GM12878 (cell line): ENCODE measurements at regions not wholly inside any gene's neighbourhood (a gene's known extent, or its start where the extent isn't known, plus 50 kb on each side); places are given as distances from the start of the nearest gene placed in this dataset.

Experiments used
- ATAC-seq: fragments of 200-7000 bp; cut with Tn5 transposase; 3 replicates; pipeline ENCODE4 v1.9.1; 2020; ENCODE audit warnings: mild to moderate bottlenecking, moderate library complexity
- BruUV-seq: library from RNA; stranded (reverse); fragments of 400-500 nt; replicated peaks from 2 replicates; lab custom pipeline; 2021; lab: Mats Ljungman, UMichigan
- CTCF ChIA-PET: fragments of 300-600 bp; sonication (Branson Sonifier 250); formaldehyde crosslinking; extraction: SDS; loops from one replicate; lab custom pipeline; 2021; ENCODE audit warnings: inconsistent platforms; lab: Yijun Ruan, JAX
- POLR2A ChIA-PET: fragments of 350-600 bp; formaldehyde crosslinking; extraction: SDS; loops from one replicate; lab custom pipeline; 2021; ENCODE audit warnings: inconsistent platforms; lab: Charles Lee
- RAD21 ChIA-PET: fragments of 300-600 bp; sonication (Branson Sonifier 250); formaldehyde crosslinking; loops from one replicate; lab custom pipeline; 2023; ENCODE audit warnings: antibody characterized with exemption; ENCODE audit not compliant: unreplicated experiment; lab: Charles Lee
- SMC1A ChIA-PET: fragments of 300-600 bp; sonication (Branson Sonifier 250); formaldehyde crosslinking; loops from one replicate; lab custom pipeline; 2023; ENCODE audit not compliant: unreplicated experiment, uncharacterized antibody; lab: Charles Lee
- DNase-seq: peaks from one replicate; pipeline ENCODE4 v3.0.0-alpha.2; 2011; ENCODE audit warnings: low read depth, low spot score
- FAIRE-seq: peaks from 3 replicates; lab custom pipeline; 2011; peaks lifted over from hg19 to GRCh38; lab: Jason Lieb, UNC
- H2AFZ ChIP-seq: 2 replicates; pipeline ENCODE4 v1.6.0; 2011; ENCODE audit warnings: low read depth, low read length, control low read depth; ENCODE audit not compliant: control insufficient read depth
- H3K27ac ChIP-seq: 2 replicates; pipeline ENCODE4 v1.5.1; 2011; ENCODE audit warnings: control low read depth; ENCODE audit not compliant: control insufficient read depth, insufficient read depth
- H3K27me3 ChIP-seq, 2 experiments: replicated peaks in 1 of 2; 2 replicates each; pipeline versions ENCODE4 v1.6.0 to v1.6.1; 2011; ENCODE audit warnings: low read length in 1 of 2; ENCODE audit not compliant: control insufficient read depth in 2 of 2, insufficient read depth in 2 of 2
- H3K36me3 ChIP-seq, 2 experiments: 2 replicates each; pipeline ENCODE4 v1.5.1; 2011; ENCODE audit warnings: low read length in 1 of 2; ENCODE audit not compliant: control insufficient read depth in 2 of 2, insufficient read depth in 2 of 2
- H3K4me1 ChIP-seq: 2 replicates; pipeline ENCODE4 v1.6.1; 2011; ENCODE audit warnings: mild to moderate bottlenecking, low read length, moderate library complexity, mixed read lengths; ENCODE audit not compliant: control insufficient read depth, insufficient read depth
- H3K4me2 ChIP-seq: 2 replicates; pipeline ENCODE4 v1.6.0; 2011; ENCODE audit warnings: control low read depth; ENCODE audit not compliant: control insufficient read depth, insufficient read depth
- H3K4me3 ChIP-seq: fragments of 200-600 bp; sonication (generic); 2 replicates; pipeline ENCODE4 v1.5.1; 2016
- H3K79me2 ChIP-seq: 2 replicates; pipeline ENCODE4 v1.6.0; 2011; ENCODE audit warnings: low read length; ENCODE audit not compliant: control insufficient read depth, insufficient read depth
- H3K9ac ChIP-seq: 2 replicates; pipeline ENCODE4 v1.8.0; 2011; ENCODE audit warnings: low read length, control low read depth, mixed read lengths; ENCODE audit not compliant: control insufficient read depth, insufficient read depth
- H3K9me3 ChIP-seq: replicated peaks from 3 replicates; pipeline ENCODE4 v1.5.1; 2011; ENCODE audit warnings: mild to moderate bottlenecking, low read length; ENCODE audit not compliant: control insufficient read depth, insufficient read depth
- H4K20me1 ChIP-seq: 2 replicates; pipeline ENCODE4 v1.6.0; 2011; ENCODE audit not compliant: control insufficient read depth, insufficient read depth
- CREM ChIP-seq: IDR thresholded peaks from 2 replicates; pipeline ENCODE4 v1.6.1; 2014; ENCODE audit warnings: antibody characterized with exemption, low read depth
- PRDM15 ChIP-seq: fragments of 450-650 bp; formaldehyde crosslinking; IDR thresholded peaks from 2 replicates; pipeline ENCODE4 v1.4.0; 2020; ENCODE audit warnings: mild to moderate bottlenecking, moderate library complexity
- REST ChIP-seq: IDR thresholded peaks from 2 replicates; pipeline ENCODE4 v1.6.1; 2012; ENCODE audit warnings: mild to moderate bottlenecking, low read depth, low read length
- RFX5 ChIP-seq: IDR thresholded peaks from 2 replicates; pipeline ENCODE4 v1.6.1; 2011; ENCODE audit warnings: low read depth, low read length, improper control_type of control experiment
- WGBS: methylation state at CpG from one replicate; pipeline ENCODE4 v1.1.6; 2016; ENCODE audit warnings: low lambda C conversion rate; ENCODE audit not compliant: insufficient replicate concordance, insufficient coverage; ENCODE audit errors: missing lambda C conversion rate; 5-methylcytosine and 5-hydroxymethylcytosine counted together
- in situ Hi-C: fragments of 300-500 bp; cut with MboI; formaldehyde crosslinking; loops from 9 replicates; pipeline ENCODE4 v1.14.3; 2018; ENCODE audit warnings: mixed read lengths
- intact Hi-C: fragments of 100-400 bp; cut with micrococcal nuclease; formaldehyde crosslinking; loops from one replicate; pipeline ENCODE4 v1.14.2; 2022; ENCODE audit not compliant: unreplicated experiment

- Histone ChIP-seq H2AFZ (no peak overlapping the region), H3K79me2 (no peaks in the 10 kb centered on the region), H3K36me3 (no peaks in the 10 kb centered on the region), H3K4me2 (no peak overlapping the region), H4K20me1 (no peaks in the 10 kb centered on the region), H3K9ac (no peak overlapping the region), H3K27me3 (no peaks in the 10 kb centered on the region), H3K27ac (no peak overlapping the region), H3K4me3 (no peak overlapping the region), H3K4me1 (no peaks in the 10 kb centered on the region), H3K9me3 (no peaks in the 10 kb centered on the region)
- ATAC-seq (no peak), FAIRE-seq (no peak), DNase-seq (no peak)
- POLR2A ChIA-PET = no interaction called here
- SMC1A ChIA-PET = no interaction called here
- RAD21 ChIA-PET = no interaction called here
- no TSS peak for BruUV-seq
- 19% methylated on average over 8 of the region's 8 CpGs for WGBS
- in situ Hi-C loops (no loop called here), intact Hi-C loops (no loop called here)
- CTCF ChIA-PET = no interaction called here
- TF ChIP-seq REST (no peak), PRDM15 (CRISPR knock-in tag) (no peak), CREM (no peak), RFX5 (no peak)
Observed at GRCh38 chr6:159359581-159360297, 190.5 kb downstream of the FNDC1 start.
